ENCODE measurements at regions not wholly inside any gene's neighbourhood (a gene's known extent, or its start where the extent isn't known, plus 50 kb on each side); places are given as distances from the start of the nearest gene placed in this dataset.

DNA sequence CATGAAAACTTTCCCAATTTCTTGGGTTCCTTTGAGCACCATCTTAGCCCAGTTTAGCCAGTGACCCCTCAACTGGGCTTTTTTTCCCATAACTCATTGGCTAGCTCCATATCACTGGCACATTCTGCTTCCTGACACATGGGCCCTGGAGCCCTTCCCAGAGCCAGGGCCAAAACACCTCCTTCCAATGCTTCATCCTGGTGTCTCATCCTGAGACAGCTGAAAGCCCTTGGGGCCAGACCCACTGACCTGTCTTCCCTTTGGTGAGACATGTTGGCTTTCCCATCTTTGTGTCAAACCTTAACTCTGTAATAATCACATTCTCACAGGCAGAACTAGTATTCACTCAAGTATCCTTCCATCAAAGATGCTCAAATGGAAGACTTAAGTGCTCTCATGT lies 82.6 kb upstream of the SMAD3 start:
- Histone ChIP-seq H4K20me1 (ENCODE audit: control insufficient read depth, insufficient read depth, insufficient read length) (no peaks in the 10 kb centered on the region), H3K23me2 (ENCODE audit: insufficient read length, low read depth, low read length, poor library complexity, severe bottlenecking) (no peaks in the 10 kb centered on the region), H2AK5ac (ENCODE audit: insufficient read length, low read length) (no peak overlapping the region), H2BK12ac (ENCODE audit: insufficient read length, low read depth, low read length) (no peak overlapping the region), H2BK5ac (ENCODE audit: insufficient read length, low read length) (no peak overlapping the region), H2BK120ac (ENCODE audit: low read depth, low read length, poor library complexity, severe bottlenecking) (no peak overlapping the region), H3K79me1 (ENCODE audit: insufficient read depth, low read depth, low read length, poor library complexity, severe bottlenecking) (no peaks in the 10 kb centered on the region), H3K14ac (ENCODE audit: insufficient read depth, low read length) (no peak overlapping the region), H3K23ac (ENCODE audit: insufficient read length, low read depth, low read length) (no peak overlapping the region), H3T11ph (ENCODE audit: low read length) (no peak overlapping the region), H3K4ac (ENCODE audit: low read depth, low read length) (no peak overlapping the region), H3K9ac (ENCODE audit: extremely low read depth, insufficient read length, low read length) (no peak overlapping the region), H4K5ac (ENCODE audit: insufficient read length, low read depth, low read length) (no peak overlapping the region), H4K8ac (replicated peaks; ENCODE audit: insufficient read length, low read depth, low read length) (no peak overlapping the region), H3K4me1 (ENCODE audit: insufficient read depth, low read length) (0 out of 2 replicates have a peak, but pooled peaks cover 3% of the 10 kb centered on the region), H2BK15ac (ENCODE audit: low read depth, low read length) (no peak overlapping the region), H3K9me3 (ENCODE audit: control insufficient read depth, low read depth, low read length) (no peaks in the 10 kb centered on the region), H3K4me2 (ENCODE audit: insufficient read depth, insufficient read length, low read length) (no peak overlapping the region), H3K18ac (ENCODE audit: insufficient read length, low read depth, low read length) (no peak overlapping the region), H2AFZ (ENCODE audit: low read length) (no peak overlapping the region), H4K91ac (ENCODE audit: insufficient read length, low read depth, low read length) (no peak overlapping the region), H3K79me2 (ENCODE audit: insufficient read depth, low read length) (no peaks in the 10 kb centered on the region), H3K27me3 (ENCODE audit: insufficient read depth, low read length) (no peaks in the 10 kb centered on the region), H3K27ac (ENCODE audit: insufficient read length, low read depth, low read length) (no peak overlapping the region), H2BK20ac (ENCODE audit: low read depth, low read length, poor library complexity, severe bottlenecking) (no peak overlapping the region), H3K56ac (ENCODE audit: insufficient read length, low read depth, low read length) (no peak overlapping the region)
- H3K27ac Mint-ChIP-seq: no peak overlapping the region
- H3K36me3 Mint-ChIP-seq (ENCODE audit: insufficient read depth in 1 of 3, low read depth in 3 of 3): no peaks in the 10 kb centered on the region; a peak in 1 of 7 replicates
- no peaks in the 10 kb centered on the region; a peak in 1 of 5 replicates for H3K9me3 Mint-ChIP-seq
- H3K27me3 Mint-ChIP-seq (ENCODE audit: low read depth): peaks cover 7% of the 10 kb centered on the region
- TF ChIP-seq, protein P1, sequence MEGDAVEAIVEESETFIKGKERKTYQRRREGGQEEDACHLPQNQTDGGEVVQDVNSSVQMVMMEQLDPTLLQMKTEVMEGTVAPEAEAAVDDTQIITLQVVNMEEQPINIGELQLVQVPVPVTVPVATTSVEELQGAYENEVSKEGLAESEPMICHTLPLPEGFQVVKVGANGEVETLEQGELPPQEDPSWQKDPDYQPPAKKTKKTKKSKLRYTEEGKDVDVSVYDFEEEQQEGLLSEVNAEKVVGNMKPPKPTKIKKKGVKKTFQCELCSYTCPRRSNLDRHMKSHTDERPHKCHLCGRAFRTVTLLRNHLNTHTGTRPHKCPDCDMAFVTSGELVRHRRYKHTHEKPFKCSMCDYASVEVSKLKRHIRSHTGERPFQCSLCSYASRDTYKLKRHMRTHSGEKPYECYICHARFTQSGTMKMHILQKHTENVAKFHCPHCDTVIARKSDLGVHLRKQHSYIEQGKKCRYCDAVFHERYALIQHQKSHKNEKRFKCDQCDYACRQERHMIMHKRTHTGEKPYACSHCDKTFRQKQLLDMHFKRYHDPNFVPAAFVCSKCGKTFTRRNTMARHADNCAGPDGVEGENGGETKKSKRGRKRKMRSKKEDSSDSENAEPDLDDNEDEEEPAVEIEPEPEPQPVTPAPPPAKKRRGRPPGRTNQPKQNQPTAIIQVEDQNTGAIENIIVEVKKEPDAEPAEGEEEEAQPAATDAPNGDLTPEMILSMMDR (conservative IDR thresholded peaks at IDR 0.05): no peak
- peaks cover 2 to 5% of the 10 kb centered on the region in 2 experiments; a peak in 2 of 4 replicates for H3K4me1 Mint-ChIP-seq
- H3K4me3 Mint-ChIP-seq: no peak overlapping the region
- no peak for DNase-seq

Measured in H9 (cell line).